HG03354 (cell line): ENCODE measurements at regions not wholly inside any gene's neighbourhood (a gene's known extent, or its start where the extent isn't known, plus 50 kb on each side); places are given as distances from the start of the nearest gene placed in this dataset.
"Not testable (repeated sequence)": the region's sequence is repeated elsewhere in the genome, so short reads cannot be mapped to it uniquely, and the experiment has no call there.

Experiments
- ATAC-seq: cut with Tn5 transposase; IDR thresholded peaks from one replicate; pipeline ENCODE4 v1.9.1; 2021; ENCODE audit warnings: mild to moderate bottlenecking; ENCODE audit not compliant: unreplicated experiment, poor library complexity, severe bottlenecking

- no peak for ATAC-seq
Observed at GRCh38 chr5:176133877-176134276, 104.3 kb upstream of the SIMC1 start.

- ATAC-seq, result no peak
Observed at GRCh38 chr5:176134529-176135223, 103.5 kb upstream of the SIMC1 start.

DNA sequence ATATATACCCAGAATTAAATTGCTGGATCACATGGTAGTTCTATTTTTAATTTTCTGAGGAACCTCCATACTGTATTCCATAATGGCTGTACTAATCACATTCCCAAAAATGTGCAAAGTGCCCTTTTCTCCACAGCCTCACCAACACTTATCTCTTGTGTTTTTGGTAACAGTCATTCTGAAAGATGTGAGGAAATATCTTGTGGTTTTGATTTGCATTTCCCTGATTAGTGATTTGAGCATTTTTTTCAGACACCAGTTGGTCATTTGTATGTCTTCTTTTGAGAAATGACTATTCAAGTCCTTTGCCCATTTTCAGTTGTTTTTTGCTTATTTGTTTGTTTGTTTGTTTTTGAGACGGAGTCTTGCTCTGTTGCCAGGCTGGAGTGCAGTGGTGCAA lies 98.1 kb upstream of the SIMC1 start:
- peak; percentile 59 for ATAC-seq

DNA sequence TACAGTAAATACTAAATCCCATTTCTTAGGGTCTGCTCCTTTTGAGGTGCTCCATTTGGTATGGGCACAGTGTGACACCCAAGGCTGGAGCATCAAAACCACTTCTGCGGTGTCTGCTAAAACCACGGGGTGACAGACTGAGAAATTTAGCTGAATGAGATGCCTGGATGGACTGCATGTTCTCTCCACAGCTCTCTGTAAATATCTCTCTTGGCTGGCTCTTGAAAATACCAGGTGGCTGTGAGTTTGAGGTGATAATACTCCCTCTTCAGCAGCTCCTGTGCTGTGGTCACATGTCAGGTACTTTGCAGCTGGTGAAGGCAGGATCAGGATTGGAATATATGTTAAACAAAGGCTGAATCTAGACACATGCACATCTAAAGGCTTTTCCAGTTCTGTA lies 93.7 kb upstream of the SIMC1 start:
- no peak for ATAC-seq

DNA sequence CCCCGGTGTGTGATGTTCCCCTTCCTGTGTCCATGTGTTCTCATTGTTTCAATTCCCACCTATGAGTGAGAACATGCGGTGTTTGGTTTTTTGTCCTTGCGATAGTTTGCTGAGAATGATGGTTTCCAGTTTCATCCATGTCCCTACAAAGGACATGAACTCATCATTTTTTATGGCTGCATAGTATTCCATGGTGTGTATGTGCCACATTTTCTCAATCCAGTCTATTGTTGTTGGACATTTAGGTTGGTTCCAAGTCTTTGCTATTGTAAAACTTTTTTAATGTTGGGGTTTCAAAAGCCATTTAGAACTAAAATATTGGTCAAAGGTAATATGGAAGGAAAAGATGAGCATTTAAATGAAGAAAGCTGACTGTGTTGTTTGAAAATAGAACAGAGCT lies 88.3 kb upstream of the SIMC1 start:
- ATAC-seq, result not testable (repeated sequence)

- no peak for ATAC-seq
Observed at GRCh38 chr5:176151281-176151680, 86.9 kb upstream of the SIMC1 start.

DNA sequence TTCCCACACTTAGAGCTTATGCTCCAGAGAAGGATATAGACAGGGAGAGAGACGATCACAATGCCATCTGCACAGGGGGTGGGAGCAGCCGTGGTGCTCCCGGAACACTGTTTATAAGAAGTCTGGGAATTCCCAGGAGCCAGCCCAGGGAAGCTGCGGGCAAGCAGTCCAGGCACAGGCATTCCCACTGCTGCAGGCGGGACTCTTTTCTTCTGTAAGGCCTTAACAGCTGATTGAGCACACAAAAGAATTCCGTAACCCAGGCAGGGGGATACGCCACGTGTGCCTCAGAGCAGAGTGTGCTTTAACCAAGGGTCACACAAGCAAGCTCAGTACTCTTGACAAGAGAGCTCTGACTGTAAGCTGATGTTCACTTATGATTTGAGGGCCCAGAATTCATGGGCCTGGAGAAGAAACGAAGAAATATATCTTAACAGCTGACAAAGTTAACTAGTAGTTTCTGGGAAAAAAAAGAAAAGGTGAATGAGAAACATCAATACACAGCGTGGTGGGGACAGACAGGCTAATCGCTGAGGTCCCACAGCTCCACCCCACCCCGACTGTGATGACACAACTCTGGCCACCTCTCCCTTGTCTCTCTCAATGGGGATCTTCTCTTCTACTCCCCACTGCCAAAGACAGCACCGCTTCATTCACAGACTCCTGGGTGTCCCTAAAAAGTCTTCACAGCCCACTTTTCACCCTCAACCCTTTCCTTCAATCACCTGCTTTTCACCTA lies 85.9 kb upstream of the SIMC1 start:
- ATAC-seq, result no peak

DNA sequence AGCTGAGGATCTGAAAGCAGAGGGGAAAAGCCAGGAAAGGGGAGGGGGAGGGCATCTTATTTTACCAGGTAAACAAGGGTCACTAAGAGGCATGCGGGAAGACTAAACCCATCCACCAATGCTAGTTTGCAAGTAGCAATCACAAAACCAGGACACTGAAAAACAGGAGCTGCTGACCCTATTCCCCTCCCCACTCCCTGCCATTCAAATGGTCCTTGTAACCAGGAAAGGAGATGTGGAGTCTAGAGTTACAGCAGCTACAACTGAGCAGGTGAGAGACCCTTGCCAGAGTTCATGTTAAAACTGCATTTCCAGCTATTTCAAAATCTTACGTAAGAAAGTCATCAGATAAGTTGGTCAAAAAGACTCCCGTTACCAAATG lies 85.3 kb upstream of the SIMC1 start:
- ATAC-seq, result no peak

DNA sequence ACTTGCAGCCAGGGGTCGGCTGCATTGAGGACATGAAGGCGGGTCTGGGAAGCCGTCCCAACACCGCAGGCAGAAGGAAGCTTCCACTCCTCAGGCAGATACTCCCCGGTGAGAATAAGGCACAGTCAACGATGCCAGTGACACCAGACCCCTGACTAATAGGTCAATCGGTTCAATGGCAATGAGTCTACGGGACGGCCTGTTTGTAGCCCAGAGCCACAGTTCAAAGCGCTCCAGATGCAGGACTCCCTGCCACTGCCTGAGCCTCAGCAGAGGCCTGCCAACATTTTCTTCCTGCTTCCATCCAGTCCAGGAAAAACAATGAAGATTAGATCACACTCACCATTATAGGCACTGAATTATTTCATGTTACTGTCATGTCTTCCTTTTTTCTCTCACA lies 84.5 kb upstream of the SIMC1 start:
- ATAC-seq, result no peak

GRCh38 chr5:176154821-176155220 lies 83.4 kb upstream of the SIMC1 start:
- ATAC-seq, result no peak

DNA sequence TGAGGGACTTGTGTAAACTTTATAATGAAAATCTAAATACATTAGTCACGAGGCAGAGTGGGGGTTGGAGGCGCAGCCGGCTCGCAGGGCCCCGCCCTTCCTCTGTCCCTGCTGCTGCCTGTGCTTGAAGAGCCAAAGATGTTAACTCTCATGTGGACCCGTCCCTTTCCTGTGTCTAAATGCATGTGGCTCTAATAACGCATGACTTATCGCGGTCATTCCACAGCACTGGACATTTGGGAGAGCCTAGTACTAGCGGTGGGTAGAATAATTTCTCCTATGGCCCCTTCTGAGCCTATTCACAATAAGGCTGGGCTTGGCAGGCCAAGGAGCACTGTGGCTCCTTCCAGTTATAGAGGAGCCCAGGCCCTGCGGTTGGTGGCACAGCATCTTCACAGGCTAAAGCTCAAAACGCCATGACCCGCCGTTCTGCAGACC lies 82.3 kb upstream of the SIMC1 start:
- ATAC-seq, result no peak

GRCh38 chr5:176157656-176158055 lies 80.6 kb upstream of the SIMC1 start:
- no peak for ATAC-seq

GRCh38 chr5:176161431-176161830 lies 76.8 kb upstream of the SIMC1 start:
- ATAC-seq, result no peak

DNA sequence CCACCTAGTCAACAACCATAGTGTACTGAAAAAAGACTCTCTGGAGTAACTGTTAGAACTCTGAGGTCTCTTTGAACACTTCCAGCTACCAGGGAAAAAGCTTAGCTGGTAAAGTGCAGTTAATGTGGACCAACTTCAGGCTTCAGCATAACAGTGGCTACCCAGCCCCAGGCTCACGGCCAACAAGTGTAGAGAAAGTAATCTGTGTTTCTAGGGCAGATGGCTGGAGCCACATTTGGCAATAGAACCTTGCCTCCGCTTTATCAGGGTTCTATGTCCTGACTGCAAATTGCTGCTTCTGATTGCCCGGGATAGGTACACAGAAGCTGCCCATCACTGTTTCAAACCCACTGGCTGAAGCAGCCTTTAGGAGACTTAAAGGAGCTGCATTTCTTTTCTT lies 76.0 kb upstream of the SIMC1 start:
- ATAC-seq, result no peak

- no peak for ATAC-seq
Observed at GRCh38 chr5:176162888-176163287, 75.3 kb upstream of the SIMC1 start.

DNA sequence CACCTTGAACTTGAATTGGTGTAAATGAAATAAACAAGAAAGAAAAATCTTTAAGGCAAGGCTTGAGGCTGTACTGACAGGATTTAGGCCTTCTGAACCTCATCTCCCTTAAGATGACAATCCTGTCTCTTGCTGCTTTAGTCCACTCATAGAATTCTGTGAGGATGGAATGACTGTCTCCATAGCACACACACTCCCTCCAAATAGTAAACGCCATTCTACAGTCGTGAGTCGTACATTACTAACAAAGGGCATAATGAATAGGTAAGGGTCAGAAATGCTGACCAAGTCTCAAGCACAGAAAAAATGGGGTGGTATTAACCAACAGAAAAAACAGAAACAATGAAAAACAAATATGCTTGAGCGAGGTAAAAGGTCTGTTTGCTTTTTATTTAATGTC lies 71.8 kb upstream of the SIMC1 start:
- no peak for ATAC-seq

DNA sequence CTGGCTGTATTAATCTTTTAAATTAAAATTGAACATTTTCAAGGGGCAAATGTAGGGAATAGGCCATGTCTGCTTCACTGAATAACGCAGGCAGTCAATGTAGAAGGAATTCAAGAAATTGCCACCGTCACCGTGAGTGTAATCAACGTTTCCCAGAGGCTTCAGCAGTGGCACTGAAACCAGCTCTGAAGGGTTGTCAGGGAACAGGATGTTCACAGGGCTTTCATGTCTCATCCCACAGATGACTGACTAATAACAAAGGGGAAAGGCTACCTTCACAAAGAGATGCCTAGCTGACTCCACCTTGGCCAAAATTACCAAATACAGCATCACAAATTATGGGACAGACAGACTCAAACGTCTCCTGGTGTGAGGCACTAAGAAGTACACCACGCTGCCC lies 70.4 kb upstream of the SIMC1 start:
- no peak for ATAC-seq

- no peak for ATAC-seq
Observed at GRCh38 chr5:176169393-176170063, 68.7 kb upstream of the SIMC1 start.

DNA sequence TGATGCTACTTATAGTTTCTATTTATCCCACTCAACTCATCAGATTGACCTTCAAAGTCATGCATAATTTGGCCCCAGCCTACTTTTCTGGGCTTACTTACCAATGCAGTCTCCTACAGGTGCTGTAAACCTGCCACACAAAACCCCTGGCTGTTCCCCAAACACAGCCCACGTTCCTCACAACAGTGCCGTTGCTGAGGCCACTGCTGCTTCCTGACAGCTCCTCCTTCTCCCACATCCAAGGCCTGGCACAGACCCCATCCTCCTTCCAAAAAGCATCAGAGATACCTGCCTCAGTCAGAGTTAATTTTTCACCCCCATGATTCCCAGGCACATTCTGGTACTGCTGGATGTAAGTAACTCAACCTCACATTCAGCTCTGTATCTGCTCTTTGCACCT lies 68.1 kb upstream of the SIMC1 start:
- ATAC-seq, result no peak

DNA sequence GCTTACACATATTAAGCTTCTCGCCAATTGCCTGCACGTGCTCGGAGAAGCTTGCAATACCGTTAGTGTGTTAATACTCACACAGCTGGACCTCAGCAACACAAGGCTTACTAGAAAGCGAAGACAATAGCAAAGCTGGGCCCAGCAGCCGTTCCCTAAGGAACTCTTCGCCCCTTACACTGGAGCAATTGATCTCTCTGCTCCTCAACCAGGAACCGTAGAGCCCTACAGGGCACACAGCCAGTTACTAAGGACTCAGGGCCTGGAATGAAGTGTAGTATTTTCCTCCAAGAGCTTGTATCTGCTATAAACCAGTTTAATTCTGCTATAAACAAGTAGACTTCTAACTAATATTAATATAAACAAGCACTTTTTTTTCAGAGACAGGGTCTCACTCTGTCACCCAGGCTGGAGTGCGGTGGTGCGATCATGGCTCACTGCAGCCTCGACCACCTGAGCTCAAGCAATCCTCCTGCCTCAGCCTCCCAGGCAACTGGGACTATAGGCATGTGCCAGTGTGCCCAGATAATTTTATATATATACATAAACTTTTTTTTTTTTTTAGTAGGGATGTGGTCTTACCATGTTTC lies 67.0 kb upstream of the SIMC1 start:
- ATAC-seq, result no peak

GRCh38 chr5:176172246-176172645 lies 66.0 kb upstream of the SIMC1 start:
- no peak for ATAC-seq
